ENCODE measurements at regions not wholly inside any gene's neighbourhood (a gene's known extent, or its start where the extent isn't known, plus 50 kb on each side); places are given as distances from the start of the nearest gene placed in this dataset.

DNA sequence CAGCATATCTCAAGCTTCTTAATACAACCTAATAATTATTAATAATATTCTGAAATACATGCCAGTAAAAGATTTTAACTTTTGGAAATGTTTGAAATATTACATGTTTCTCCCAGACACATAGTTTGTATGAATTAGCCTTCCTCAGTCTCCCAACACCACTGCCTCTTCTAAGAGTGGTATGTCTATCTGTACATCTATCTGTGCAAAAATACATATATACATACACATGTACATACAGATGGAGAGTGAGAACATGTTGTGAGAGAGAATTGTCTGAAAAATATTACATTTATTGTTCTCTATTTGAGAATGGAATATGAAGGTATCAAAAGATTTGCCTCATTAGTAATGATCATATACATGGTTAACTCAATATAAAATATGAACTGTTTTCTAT, 1567.2 kb upstream of the PRR20A start:
- TF ChIP-seq KAT7 (CRISPR knock-in tag; IDR thresholded peaks at IDR 0.05; ENCODE audit: borderline replicate concordance) (no peak), CREM (CRISPR knock-in tag; IDR thresholded peaks at IDR 0.05) (no peak), ZNF232 (CRISPR knock-in tag; IDR thresholded peaks at IDR 0.05) (no peak), TEAD1 (CRISPR knock-in tag; IDR thresholded peaks at IDR 0.05) (no peak), CBFB (CRISPR knock-in tag; IDR thresholded peaks at IDR 0.05; ENCODE audit: low read depth) (no peak)
- TF ChIP-seq, protein P1, sequence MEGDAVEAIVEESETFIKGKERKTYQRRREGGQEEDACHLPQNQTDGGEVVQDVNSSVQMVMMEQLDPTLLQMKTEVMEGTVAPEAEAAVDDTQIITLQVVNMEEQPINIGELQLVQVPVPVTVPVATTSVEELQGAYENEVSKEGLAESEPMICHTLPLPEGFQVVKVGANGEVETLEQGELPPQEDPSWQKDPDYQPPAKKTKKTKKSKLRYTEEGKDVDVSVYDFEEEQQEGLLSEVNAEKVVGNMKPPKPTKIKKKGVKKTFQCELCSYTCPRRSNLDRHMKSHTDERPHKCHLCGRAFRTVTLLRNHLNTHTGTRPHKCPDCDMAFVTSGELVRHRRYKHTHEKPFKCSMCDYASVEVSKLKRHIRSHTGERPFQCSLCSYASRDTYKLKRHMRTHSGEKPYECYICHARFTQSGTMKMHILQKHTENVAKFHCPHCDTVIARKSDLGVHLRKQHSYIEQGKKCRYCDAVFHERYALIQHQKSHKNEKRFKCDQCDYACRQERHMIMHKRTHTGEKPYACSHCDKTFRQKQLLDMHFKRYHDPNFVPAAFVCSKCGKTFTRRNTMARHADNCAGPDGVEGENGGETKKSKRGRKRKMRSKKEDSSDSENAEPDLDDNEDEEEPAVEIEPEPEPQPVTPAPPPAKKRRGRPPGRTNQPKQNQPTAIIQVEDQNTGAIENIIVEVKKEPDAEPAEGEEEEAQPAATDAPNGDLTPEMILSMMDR (IDR thresholded peaks at IDR 0.05), result no peak
- TF ChIP-seq, protein P2, sequence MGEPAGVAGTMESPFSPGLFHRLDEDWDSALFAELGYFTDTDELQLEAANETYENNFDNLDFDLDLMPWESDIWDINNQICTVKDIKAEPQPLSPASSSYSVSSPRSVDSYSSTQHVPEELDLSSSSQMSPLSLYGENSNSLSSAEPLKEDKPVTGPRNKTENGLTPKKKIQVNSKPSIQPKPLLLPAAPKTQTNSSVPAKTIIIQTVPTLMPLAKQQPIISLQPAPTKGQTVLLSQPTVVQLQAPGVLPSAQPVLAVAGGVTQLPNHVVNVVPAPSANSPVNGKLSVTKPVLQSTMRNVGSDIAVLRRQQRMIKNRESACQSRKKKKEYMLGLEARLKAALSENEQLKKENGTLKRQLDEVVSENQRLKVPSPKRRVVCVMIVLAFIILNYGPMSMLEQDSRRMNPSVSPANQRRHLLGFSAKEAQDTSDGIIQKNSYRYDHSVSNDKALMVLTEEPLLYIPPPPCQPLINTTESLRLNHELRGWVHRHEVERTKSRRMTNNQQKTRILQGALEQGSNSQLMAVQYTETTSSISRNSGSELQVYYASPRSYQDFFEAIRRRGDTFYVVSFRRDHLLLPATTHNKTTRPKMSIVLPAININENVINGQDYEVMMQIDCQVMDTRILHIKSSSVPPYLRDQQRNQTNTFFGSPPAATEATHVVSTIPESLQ (CRISPR knock-in tag; IDR thresholded peaks at IDR 0.05), result no peak
- TF ChIP-seq, protein P3, sequence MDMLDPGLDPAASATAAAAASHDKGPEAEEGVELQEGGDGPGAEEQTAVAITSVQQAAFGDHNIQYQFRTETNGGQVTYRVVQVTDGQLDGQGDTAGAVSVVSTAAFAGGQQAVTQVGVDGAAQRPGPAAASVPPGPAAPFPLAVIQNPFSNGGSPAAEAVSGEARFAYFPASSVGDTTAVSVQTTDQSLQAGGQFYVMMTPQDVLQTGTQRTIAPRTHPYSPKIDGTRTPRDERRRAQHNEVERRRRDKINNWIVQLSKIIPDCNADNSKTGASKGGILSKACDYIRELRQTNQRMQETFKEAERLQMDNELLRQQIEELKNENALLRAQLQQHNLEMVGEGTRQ (CRISPR knock-in tag; IDR thresholded peaks at IDR 0.05), result no peak
